HCT116 (cell line): ENCODE measurements at regions not wholly inside any gene's neighbourhood (a gene's known extent, or its start where the extent isn't known, plus 50 kb on each side); places are given as distances from the start of the nearest gene placed in this dataset.

ENCODE experiments used
- EZH2phosphoT487 ChIP-seq: fragments of 200-600 bp; IDR thresholded peaks from 2 replicates; pipeline ENCODE4 v1.6.1; 2018; ENCODE audit warnings: antibody characterized with exemption, borderline replicate concordance
- JUND ChIP-seq: IDR thresholded peaks from 2 replicates; pipeline ENCODE4 v1.6.1; 2012
- POLR2A ChIP-seq: IDR thresholded peaks from 2 replicates; pipeline ENCODE4 v1.7.0; 2011; ENCODE audit warnings: borderline replicate concordance; ENCODE audit not compliant: insufficient read depth, insufficient read length; ENCODE audit errors: extremely low read depth
- POLR2AphosphoS5 ChIP-seq: IDR thresholded peaks from 2 replicates; pipeline ENCODE4 v1.6.1; 2011; ENCODE audit warnings: mild to moderate bottlenecking, low read depth, low read length, moderate library complexity
- RAD21 ChIP-seq: IDR thresholded peaks from 2 replicates; pipeline ENCODE4 v1.6.1; 2012; ENCODE audit warnings: low read depth, mild to moderate bottlenecking
- TF ChIP-seq, protein P1 (sequence below), 3 experiments: fragments of 200-600 bp in 1 of 3; sonication (generic) in 1 of 3; IDR thresholded peaks in 2 of 3; conservative IDR thresholded peaks in 1 of 3; 2 replicates each; pipeline ENCODE4 v1.5.1; 2012 to 2017; ENCODE audit warnings: low read depth in 2 of 3, low read length in 2 of 3, antibody characterized with exemption in 1 of 3, borderline replicate concordance in 1 of 3, control low read depth in 1 of 3, mild to moderate bottlenecking in 1 of 3, mixed read lengths in 1 of 3, mixed run types in 1 of 3, moderate library complexity in 1 of 3; ENCODE audit not compliant: insufficient read depth in 1 of 3
- TF ChIP-seq, protein P2 (sequence below): IDR thresholded peaks from 2 replicates; pipeline ENCODE4 v1.6.1; 2012

DNA sequence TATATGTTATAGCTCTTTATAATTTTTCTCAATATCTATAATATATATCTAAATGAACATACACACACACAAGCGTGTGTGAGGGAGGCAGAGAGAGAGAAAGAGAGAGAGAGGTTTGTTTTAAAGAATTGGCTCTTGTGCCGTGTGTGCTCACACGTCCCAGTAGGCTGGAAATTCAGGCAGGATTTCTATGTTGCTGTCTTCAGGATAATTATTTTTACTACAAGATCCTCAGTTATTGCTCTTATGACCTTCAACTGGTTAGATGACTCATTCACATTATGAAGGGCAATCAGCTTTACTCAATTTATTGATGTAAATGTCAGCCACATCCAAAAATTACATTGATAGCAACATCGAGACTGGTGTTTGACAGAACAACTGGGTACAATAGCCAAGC lies 1520.7 kb upstream of the PCDH7 start:
- TF ChIP-seq, protein P1, sequence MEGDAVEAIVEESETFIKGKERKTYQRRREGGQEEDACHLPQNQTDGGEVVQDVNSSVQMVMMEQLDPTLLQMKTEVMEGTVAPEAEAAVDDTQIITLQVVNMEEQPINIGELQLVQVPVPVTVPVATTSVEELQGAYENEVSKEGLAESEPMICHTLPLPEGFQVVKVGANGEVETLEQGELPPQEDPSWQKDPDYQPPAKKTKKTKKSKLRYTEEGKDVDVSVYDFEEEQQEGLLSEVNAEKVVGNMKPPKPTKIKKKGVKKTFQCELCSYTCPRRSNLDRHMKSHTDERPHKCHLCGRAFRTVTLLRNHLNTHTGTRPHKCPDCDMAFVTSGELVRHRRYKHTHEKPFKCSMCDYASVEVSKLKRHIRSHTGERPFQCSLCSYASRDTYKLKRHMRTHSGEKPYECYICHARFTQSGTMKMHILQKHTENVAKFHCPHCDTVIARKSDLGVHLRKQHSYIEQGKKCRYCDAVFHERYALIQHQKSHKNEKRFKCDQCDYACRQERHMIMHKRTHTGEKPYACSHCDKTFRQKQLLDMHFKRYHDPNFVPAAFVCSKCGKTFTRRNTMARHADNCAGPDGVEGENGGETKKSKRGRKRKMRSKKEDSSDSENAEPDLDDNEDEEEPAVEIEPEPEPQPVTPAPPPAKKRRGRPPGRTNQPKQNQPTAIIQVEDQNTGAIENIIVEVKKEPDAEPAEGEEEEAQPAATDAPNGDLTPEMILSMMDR (IDR thresholded peaks at IDR 0.05 in 2 of 3, conservative IDR thresholded peaks at IDR 0.05 in 1 of 3; ENCODE audit: borderline replicate concordance in 1 of 3, insufficient read depth in 1 of 3, low read depth in 2 of 3, low read length in 2 of 3): no peak
- TF ChIP-seq, protein P2, sequence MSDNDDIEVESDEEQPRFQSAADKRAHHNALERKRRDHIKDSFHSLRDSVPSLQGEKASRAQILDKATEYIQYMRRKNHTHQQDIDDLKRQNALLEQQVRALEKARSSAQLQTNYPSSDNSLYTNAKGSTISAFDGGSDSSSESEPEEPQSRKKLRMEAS: no peak
- TF ChIP-seq RAD21 (no peak), POLR2A (no peak), EZH2phosphoT487 (no peak), JUND (no peak), POLR2AphosphoS5 (no peak)
